SKM-1 treated with dmso at 0.1 percent for 144 hours (cell line): ENCODE measurements at regions not wholly inside any gene's neighbourhood (a gene's known extent, or its start where the extent isn't known, plus 50 kb on each side); places are given as distances from the start of the nearest gene placed in this dataset.
"Not testable (repeated sequence)": the region's sequence is repeated elsewhere in the genome, so short reads cannot be mapped to it uniquely, and the experiment has no call there.

Experiments
- DNase-seq: peaks from one replicate; lab custom pipeline; 2025; ENCODE audit not compliant: unreplicated experiment; lab: John Stamatoyannopoulos, UW

DNA sequence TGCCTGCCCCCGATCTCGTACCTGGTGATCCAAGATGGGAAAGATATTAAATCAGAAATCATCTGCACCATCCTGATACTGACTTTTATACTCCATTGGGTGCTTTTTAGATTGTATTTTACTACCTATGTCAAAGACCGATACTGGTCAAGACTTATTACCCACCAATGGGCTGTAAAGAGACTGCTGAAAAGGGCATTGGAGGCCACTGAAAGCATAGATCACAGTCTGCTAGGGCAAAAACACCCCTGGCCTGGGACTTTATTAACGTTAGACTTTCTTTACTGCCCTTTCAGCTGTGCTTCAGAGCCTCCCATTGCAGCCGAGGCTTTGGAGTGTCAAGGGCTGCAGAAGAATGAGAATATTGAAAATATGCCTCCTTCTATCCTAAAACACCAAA lies 472.8 kb upstream of the DDX18 start:
- no peak for DNase-seq

- no peak for DNase-seq
Observed at GRCh38 chr2:117342415-117342814, 472.1 kb upstream of the DDX18 start.

GRCh38 chr2:117349687-117350086 lies 464.8 kb upstream of the DDX18 start:
- DNase-seq, result no peak

- no peak for DNase-seq
Observed at GRCh38 chr2:117351396-117351795, 463.1 kb upstream of the DDX18 start.

DNA sequence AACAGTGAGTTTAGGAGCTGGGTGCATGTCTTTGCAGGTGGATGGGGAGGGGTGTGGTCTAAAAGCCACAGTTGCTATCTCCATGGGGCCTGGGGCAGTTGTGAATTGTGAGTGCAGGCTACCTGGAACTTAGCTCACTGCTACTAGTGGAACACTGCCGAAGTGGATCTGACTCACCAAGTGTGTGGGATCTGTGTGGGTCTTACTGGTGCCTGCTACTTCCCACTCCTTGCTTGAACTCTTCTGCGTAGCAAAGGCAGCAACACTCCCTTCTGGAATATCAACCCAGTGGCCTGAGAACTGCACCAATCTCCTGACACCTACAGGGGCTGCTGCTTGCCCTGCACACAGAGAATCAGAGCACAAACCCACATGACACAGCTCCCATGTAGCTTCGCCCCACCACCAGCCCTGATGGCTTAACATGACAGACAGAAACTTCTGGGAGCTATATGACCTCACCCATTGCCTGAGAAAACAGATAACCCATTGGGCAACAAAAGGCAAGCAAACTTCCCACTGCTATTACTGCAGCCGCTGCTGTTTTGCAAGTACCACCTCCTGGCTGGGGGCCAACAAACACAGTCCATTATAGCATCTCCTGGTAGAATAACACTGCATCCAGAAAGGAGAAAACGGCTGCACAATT lies 455.1 kb upstream of the DDX18 start:
- peak; percentile 13 for DNase-seq

GRCh38 chr2:117360586-117360985 lies 453.9 kb upstream of the DDX18 start:
- no peak for DNase-seq

- no peak for DNase-seq
Observed at GRCh38 chr2:117378653-117379052, 435.8 kb upstream of the DDX18 start.

- DNase-seq, result no peak
Observed at GRCh38 chr2:117379928-117380327, 434.6 kb upstream of the DDX18 start.

- DNase-seq, result not testable (repeated sequence)
Observed at GRCh38 chr2:117383997-117384396, 430.5 kb upstream of the DDX18 start.

DNA sequence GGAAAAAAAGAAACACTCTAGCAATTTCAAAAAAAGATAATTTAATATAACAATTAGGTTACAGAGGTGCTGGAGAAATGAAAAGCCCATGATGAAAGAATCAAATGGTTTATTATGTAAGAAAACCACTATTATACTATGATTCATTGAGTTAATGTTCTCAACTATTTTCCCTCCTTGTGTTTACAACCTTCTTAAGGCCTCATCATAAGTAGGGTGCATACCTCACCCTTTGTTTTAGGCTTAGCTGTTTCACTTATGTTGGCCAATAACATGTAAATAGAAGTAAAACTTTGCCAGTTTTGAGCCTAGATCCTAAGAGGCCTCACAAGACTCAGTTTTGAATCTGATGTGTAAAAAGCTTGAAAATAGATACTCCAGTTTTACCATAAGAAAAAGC lies 418.3 kb upstream of the DDX18 start:
- DNase-seq, result no peak

DNA sequence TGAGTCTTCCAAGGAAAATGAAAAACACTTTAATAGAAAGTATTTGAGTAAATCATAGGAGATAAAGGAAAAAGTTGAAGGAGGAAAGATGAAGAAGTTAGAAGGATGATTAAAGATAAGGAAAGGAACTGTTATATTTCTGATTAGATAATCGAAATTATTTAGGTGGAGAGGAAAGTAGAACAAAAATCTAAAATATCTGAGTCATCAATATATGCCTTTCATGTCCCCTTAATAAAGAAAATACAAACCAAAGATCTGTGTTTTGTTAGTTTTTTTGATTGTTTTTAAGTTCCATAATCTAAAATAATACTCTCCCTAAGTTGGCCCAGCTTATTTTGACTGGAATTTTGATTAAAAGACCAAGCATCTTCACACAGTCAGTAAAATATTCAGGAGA lies 412.9 kb upstream of the DDX18 start:
- no peak for DNase-seq

- no peak for DNase-seq
Observed at GRCh38 chr2:117406443-117406842, 408.0 kb upstream of the DDX18 start.

DNA sequence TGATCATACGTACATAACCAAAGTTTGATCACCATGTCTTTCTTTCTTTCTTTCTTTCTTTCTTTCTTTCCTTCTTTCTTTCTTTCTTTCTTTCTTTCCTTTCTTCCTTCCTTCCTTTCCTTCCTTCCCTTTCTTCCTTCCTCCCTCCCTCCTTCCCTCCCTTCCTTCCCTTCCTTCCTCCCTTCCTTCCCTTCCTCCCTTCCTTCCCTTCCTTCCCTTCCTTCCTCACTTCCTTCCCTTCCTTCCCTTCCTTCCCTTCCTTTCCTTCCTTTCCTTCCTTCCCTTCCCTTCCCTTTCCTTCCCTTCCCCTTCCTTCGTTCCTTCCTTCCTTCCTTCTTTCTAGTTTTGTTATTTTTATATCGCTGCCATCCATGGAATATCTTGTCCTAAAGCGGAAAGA lies 406.7 kb upstream of the DDX18 start:
- no peak for DNase-seq

DNA sequence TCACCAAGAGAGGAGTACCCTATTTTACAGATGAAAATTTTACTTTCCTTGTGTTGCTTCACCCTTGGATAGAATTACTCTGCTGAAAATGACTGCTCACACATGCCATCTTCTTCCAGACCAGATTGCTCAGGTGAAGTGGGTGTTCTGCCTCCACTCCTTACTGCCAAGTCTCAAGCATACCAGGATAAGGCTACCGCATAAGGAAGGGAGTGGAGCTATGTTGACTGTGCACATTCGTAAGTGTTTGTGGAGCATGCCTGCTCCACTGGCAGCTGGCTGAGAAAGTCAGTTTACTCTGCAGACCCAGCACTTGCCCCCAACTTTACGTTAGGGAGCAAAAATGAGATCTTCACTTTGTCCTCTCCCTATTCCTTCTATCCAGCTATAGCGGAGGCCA lies 405.0 kb upstream of the DDX18 start:
- DNase-seq, result no peak

GRCh38 chr2:117411983-117412382 lies 402.5 kb upstream of the DDX18 start:
- DNase-seq, result no peak

DNA sequence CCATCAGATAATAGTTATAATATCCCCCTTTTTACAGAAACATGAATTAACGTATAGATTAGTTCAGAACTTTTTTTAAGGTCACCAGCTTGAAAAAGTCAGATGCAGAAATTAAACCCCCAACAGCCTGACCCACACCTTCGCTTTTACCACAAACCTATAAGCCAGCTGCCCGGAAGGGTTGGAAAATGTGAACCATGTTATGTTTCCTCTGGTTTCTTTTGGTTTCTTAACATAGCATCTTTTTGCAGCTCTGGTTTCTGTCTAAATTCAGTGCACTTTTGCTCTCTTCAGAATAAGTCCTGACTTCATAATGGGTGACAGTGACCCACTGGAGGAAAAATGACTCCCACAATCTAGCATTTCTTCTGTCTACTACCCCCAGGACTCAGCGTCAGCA lies 381.7 kb upstream of the DDX18 start:
- DNase-seq, result no peak

- no peak for DNase-seq
Observed at GRCh38 chr2:117436697-117437096, 377.8 kb upstream of the DDX18 start.

- peak; percentile 38 for DNase-seq
Observed at GRCh38 chr2:117470311-117471095, 344.0 kb upstream of the DDX18 start.

GRCh38 chr2:117481608-117482007 lies 332.9 kb upstream of the DDX18 start:
- no peak for DNase-seq

- DNase-seq, result no peak
Observed at GRCh38 chr2:117485588-117485987, 328.9 kb upstream of the DDX18 start.

GRCh38 chr2:117486081-117486480 lies 328.4 kb upstream of the DDX18 start:
- no peak for DNase-seq

- DNase-seq, result no peak
Observed at GRCh38 chr2:117492209-117492851, 322.2 kb upstream of the DDX18 start.
